BLaER1 treated with 17β-estradiol and CSF1 and Interleukin-3, amounts not matched to agents 10 nM and 100 nM (cell line): ENCODE measurements at regions not wholly inside any gene's neighbourhood (a gene's known extent, or its start where the extent isn't known, plus 50 kb on each side); places are given as distances from the start of the nearest gene placed in this dataset.

ENCODE experiments used
- H3K27ac ChIP-seq, 11 experiments: shearing (Covaris generic); formaldehyde crosslinking; 2 replicates each; pipeline ENCODE4 v1.8.1; 2022
- H3K27me3 ChIP-seq, 11 experiments: shearing (Covaris generic); formaldehyde crosslinking; 2 replicates each; pipeline ENCODE4 v1.8.1; 2022
- H3K36me3 ChIP-seq, 11 experiments: shearing (Covaris generic); formaldehyde crosslinking; 2 replicates each; pipeline ENCODE4 v1.8.1; 2022
- H3K4me1 ChIP-seq, 10 experiments: shearing (Covaris generic); formaldehyde crosslinking; 2 replicates each; pipeline ENCODE4 v1.8.1; 2022
- H3K4me2 ChIP-seq, 11 experiments: shearing (Covaris generic); formaldehyde crosslinking; 2 replicates each; pipeline ENCODE4 v1.8.1; 2022
- H3K4me3 ChIP-seq, 10 experiments: shearing (Covaris generic); formaldehyde crosslinking; 2 replicates each; pipeline ENCODE4 v1.8.1; 2022
- H3K9ac ChIP-seq, 11 experiments: shearing (Covaris generic); formaldehyde crosslinking; 2 replicates each; pipeline ENCODE4 v1.8.1; 2022
- H3K9me3 ChIP-seq, 11 experiments: shearing (Covaris generic); formaldehyde crosslinking; replicated peaks in 1 of 11; 2 replicates each; pipeline ENCODE4 v1.8.1; 2022
- H4K20me1 ChIP-seq, 11 experiments: shearing (Covaris generic); formaldehyde crosslinking; 2 replicates each; pipeline ENCODE4 v1.8.1; 2022
- Cebpa-rat ChIP-seq, 11 experiments: shearing (Covaris generic); IDR thresholded peaks; 2 replicates each; pipeline ENCODE4 v1.8.1; 2022

DNA sequence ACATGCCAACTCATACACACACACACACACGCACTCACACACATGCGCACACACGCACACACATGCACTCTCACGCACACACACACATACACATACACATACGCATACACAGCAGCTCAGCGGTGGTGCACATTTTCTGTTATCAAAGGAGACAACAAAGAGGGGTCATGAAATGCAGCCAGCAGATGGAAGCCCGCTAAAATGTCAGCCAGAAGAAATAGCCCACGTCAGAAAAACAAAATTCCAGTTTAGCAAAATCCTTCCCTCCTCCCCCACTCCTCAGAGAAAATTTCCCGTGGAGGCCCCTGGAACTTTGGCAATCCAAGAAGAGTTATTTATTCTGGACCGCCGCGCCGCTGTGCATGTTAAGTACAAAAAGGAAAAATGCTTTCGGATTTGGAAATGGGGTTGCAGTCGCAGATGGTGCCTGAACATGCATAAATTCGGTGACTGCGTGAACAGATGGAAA is 114.6 kb upstream of the VSTM2B start:
- no peaks in the 10 kb centered on the region for H3K36me3 ChIP-seq
- TF ChIP-seq Cebpa-rat (IDR thresholded peaks at IDR 0.05): no peak
- no peak overlapping the region for H3K4me3 ChIP-seq
- H3K27ac ChIP-seq: no peak overlapping the region
- H4K20me1 ChIP-seq: no peaks in the 10 kb centered on the region; a peak in 2 of 22 replicates
- no peak overlapping the region for H3K4me2 ChIP-seq
- no peaks in the 10 kb centered on the region for H3K9me3 ChIP-seq
- peaks cover 0 to 2% (median 0%) of the 10 kb centered on the region in 11 experiments; a peak in 6 of 22 replicates for H3K27me3 ChIP-seq
- H3K4me1 ChIP-seq: peaks cover 0 to 14% (median 5%) of the 10 kb centered on the region in 10 experiments; a peak in 8 of 20 replicates
- no peak overlapping the region for H3K9ac ChIP-seq

DNA sequence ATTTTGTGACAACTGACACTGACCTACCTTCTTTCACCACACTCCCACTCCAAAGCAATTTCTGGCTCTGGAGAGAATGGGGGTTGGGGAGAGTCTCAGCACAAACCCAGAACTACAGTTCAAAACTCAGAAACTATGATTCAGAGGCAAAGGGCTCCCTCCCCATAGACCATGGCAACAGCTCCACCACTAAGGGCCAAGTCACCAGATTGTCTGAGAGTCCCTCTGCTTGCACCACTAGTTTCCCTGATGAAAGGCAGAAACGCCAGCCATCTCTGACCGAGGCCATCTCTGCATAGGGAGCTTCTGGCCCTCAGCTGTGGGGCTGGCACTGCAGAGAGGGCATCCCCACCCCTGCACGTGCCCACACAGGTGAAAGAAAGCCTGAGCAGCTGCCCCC is 112.4 kb upstream of the VSTM2B start:
- no peaks in the 10 kb centered on the region for H3K27me3 ChIP-seq
- H3K9ac ChIP-seq: no peak overlapping the region
- H3K4me1 ChIP-seq: peaks cover 0 to 14% (median 5%) of the 10 kb centered on the region in 10 experiments; a peak in 8 of 20 replicates
- no peak overlapping the region for H3K4me3 ChIP-seq
- H3K9me3 ChIP-seq: no peaks in the 10 kb centered on the region
- no peak overlapping the region for H3K27ac ChIP-seq
- H3K4me2 ChIP-seq: no peak overlapping the region
- H4K20me1 ChIP-seq: no peaks in the 10 kb centered on the region; a peak in 2 of 22 replicates
- H3K36me3 ChIP-seq: no peaks in the 10 kb centered on the region
- TF ChIP-seq Cebpa-rat (IDR thresholded peaks at IDR 0.05): no peak

DNA sequence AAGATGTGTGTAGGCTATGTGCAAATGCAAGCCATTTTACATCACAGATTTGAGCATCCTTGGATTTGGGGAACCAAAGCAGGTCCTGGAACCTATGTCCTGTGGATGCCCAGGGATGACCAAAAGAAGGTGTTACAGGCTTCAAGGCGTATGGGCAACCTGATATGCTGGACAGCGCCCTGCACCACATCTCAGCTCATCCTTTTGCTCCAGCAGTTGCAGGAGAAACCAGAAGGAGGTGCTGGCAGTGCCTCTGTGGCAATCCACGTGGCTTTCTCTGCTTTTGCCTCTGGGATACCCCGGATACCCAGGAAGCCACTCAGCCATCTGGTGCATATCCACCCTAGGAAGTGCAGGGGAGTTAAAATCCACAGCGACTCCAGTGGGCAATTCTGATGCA is 110.3 kb upstream of the VSTM2B start:
- no peak for TF ChIP-seq Cebpa-rat (IDR thresholded peaks at IDR 0.05)
- H3K4me1 ChIP-seq: peaks cover 0 to 14% (median 5%) of the 10 kb centered on the region in 10 experiments; a peak in 8 of 20 replicates

DNA sequence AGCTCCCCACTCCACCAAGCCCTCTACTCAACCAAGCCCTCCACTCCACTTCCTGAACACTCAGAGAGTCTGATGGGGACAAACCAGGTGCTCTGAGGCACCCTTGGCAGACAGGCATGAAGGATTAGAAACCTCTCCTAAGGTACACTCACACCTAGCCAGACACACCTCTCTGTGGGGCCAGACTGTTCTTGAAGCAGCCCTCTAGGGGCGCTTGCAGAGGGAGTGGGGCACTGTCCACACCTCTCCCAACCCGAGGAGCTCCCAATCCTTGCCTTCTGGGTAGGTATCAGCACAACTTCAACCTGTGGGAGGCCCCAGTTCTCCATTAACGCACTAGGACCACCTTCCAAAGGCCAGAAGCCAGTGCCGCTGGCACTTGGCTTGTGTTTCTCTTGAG is 108.7 kb upstream of the VSTM2B start:
- Histone ChIP-seq H3K4me3 (no peak overlapping the region), H3K9ac (no peak overlapping the region), H3K9me3 (no peaks in the 10 kb centered on the region), H3K4me1 (peaks cover 0 to 12% (median 3%) of the 10 kb centered on the region in 10 experiments; a peak in 8 of 20 replicates), H3K4me2 (no peak overlapping the region), H3K36me3 (no peaks in the 10 kb centered on the region), H4K20me1 (no peaks in the 10 kb centered on the region; a peak in 1 of 22 replicates), H3K27ac (no peak overlapping the region), H3K27me3 (no peaks in the 10 kb centered on the region)
- TF ChIP-seq Cebpa-rat (IDR thresholded peaks at IDR 0.05): no peak

More for the DNA sequence above, 110.3 kb upstream of the VSTM2B start:
- no peaks in the 10 kb centered on the region for H3K9me3 ChIP-seq
- no peaks in the 10 kb centered on the region for H3K27me3 ChIP-seq
- H3K4me3 ChIP-seq: no peak overlapping the region
- H3K27ac ChIP-seq: no peak overlapping the region
- no peaks in the 10 kb centered on the region for H3K36me3 ChIP-seq
- H3K4me2 ChIP-seq: no peak overlapping the region
- no peaks in the 10 kb centered on the region; a peak in 2 of 22 replicates for H4K20me1 ChIP-seq
- no peak overlapping the region for H3K9ac ChIP-seq

DNA sequence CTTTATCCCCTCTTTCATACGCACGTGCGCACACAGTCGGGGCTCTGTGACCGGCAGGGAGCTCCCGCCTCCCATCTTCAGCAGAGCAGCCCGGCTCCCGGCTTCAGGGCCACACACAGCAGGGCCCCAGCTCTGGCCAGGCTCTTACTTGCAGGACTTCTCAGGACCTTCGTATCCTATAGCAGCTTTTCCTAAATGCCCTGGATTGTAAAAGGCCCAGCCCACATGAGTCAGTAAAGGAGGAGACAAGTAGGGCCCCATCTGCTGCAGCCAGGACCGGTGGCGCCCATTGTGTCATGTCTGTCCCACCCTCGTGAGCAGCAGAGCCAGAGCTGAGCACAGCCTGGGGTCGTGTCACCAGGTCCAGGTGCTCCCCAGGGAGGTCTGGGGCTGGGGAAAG is 107.6 kb upstream of the VSTM2B start:
- 0 out of 22 replicates have a peak, but pooled peaks cover 0 to under 1% (median 0%) of the 10 kb centered on the region in 11 experiments for H3K9me3 ChIP-seq
- no peak overlapping the region for H3K4me3 ChIP-seq
- no peak overlapping the region for H3K4me2 ChIP-seq
- H3K27ac ChIP-seq: no peak overlapping the region
- no peaks in the 10 kb centered on the region for H3K36me3 ChIP-seq
- no peak for TF ChIP-seq Cebpa-rat (IDR thresholded peaks at IDR 0.05)
- no peaks in the 10 kb centered on the region for H3K27me3 ChIP-seq
- no peaks in the 10 kb centered on the region; a peak in 1 of 22 replicates for H4K20me1 ChIP-seq
- peaks cover 0 to 5% (median 2%) of the 10 kb centered on the region in 10 experiments; a peak in 6 of 20 replicates for H3K4me1 ChIP-seq
- no peak overlapping the region; a peak in 1 of 22 replicates for H3K9ac ChIP-seq

DNA sequence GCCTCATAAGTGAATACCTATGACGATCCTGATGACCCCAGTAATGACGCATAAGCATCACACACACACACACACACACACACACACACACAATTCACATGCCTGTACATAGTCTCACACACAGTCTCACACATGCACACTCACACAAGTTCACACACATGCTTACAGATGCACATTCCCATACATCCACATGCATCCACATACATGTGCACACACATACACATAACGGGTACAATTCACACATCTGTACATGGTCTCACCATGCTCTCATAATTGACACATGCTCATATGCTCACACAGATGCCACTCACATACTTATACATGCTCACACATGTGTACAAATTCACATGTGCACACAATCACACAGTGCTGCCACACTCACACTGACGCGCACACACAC is 105.7 kb upstream of the VSTM2B start:
- H3K9me3 ChIP-seq: peaks cover 0 to 17% (median 7%) of the 10 kb centered on the region in 11 experiments; a peak in 11 of 22 replicates
- no peaks in the 10 kb centered on the region for H3K36me3 ChIP-seq
- peaks cover 0 to 5% (median 2%) of the 10 kb centered on the region in 10 experiments; a peak in 6 of 20 replicates for H3K4me1 ChIP-seq
- H3K27me3 ChIP-seq: no peaks in the 10 kb centered on the region
- no peaks in the 10 kb centered on the region; a peak in 1 of 22 replicates for H4K20me1 ChIP-seq
- no peak overlapping the region for H3K4me2 ChIP-seq
- H3K27ac ChIP-seq: no peak overlapping the region
- no peak for TF ChIP-seq Cebpa-rat (IDR thresholded peaks at IDR 0.05)
- H3K9ac ChIP-seq: no peak overlapping the region
- H3K4me3 ChIP-seq: no peak overlapping the region

GRCh38 chr19:29420482-29421195 is 105.2 kb upstream of the VSTM2B start:
- Histone ChIP-seq H3K9ac (no peak overlapping the region; a peak in 1 of 22 replicates), H3K9me3 (peaks cover 0 to 17% (median 7%) of the 10 kb centered on the region in 11 experiments; a peak in 11 of 22 replicates), H3K36me3 (no peaks in the 10 kb centered on the region), H3K4me2 (no peak overlapping the region), H3K27me3 (no peaks in the 10 kb centered on the region), H3K4me3 (no peak overlapping the region), H3K27ac (no peak overlapping the region), H3K4me1 (peaks cover 0 to 5% (median 2%) of the 10 kb centered on the region in 10 experiments; a peak in 6 of 20 replicates), H4K20me1 (no peaks in the 10 kb centered on the region; a peak in 1 of 22 replicates)
- TF ChIP-seq Cebpa-rat (IDR thresholded peaks at IDR 0.05): no peak

GRCh38 chr19:29421196-29421545 is 104.6 kb upstream of the VSTM2B start:
- Histone ChIP-seq H3K4me2 (no peak overlapping the region), H3K27me3 (no peaks in the 10 kb centered on the region), H3K9ac (no peak overlapping the region; a peak in 1 of 22 replicates), H3K4me3 (no peak overlapping the region), H3K9me3 (peaks cover 0 to 17% (median 7%) of the 10 kb centered on the region in 11 experiments; a peak in 11 of 22 replicates), H3K4me1 (peaks cover 0 to 5% (median 2%) of the 10 kb centered on the region in 10 experiments; a peak in 6 of 20 replicates), H3K36me3 (no peaks in the 10 kb centered on the region), H3K27ac (no peak overlapping the region), H4K20me1 (no peaks in the 10 kb centered on the region)
- no peak for TF ChIP-seq Cebpa-rat (IDR thresholded peaks at IDR 0.05)

DNA sequence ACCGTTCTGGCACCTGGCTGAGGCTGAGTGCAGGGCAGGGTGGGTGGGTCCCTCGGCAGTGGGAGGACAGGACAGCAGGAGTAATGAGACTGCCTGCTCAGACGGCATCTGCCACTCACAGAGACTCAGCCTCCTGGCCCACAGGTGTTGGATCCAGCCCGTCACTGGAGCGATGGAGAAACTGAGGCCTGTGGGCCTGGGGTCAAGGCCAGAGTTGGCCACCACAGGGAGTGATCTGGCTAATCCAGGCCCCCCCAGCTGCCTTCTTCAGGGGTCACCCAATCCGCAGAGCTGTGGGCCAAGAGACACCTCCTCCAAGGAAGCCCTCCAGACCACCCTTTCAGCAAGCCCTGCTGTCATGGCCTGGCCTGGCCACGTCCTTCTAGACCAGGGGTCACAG is 103.7 kb upstream of the VSTM2B start:
- H3K4me1 ChIP-seq: peaks cover 0 to 5% (median 2%) of the 10 kb centered on the region in 10 experiments; a peak in 6 of 20 replicates

More for the DNA sequence above, 103.7 kb upstream of the VSTM2B start:
- no peak overlapping the region for H3K4me3 ChIP-seq
- H3K36me3 ChIP-seq: no peaks in the 10 kb centered on the region
- H3K9me3 ChIP-seq: peaks cover 0 to 18% (median 7%) of the 10 kb centered on the region in 11 experiments; a peak in 12 of 22 replicates
- H3K27me3 ChIP-seq: no peaks in the 10 kb centered on the region
- H4K20me1 ChIP-seq: no peaks in the 10 kb centered on the region
- no peak overlapping the region for H3K27ac ChIP-seq
- H3K9ac ChIP-seq: no peak overlapping the region
- TF ChIP-seq Cebpa-rat (IDR thresholded peaks at IDR 0.05): no peak
- no peak overlapping the region for H3K4me2 ChIP-seq
